GM12865 (cell line): ENCODE measurements at regions not wholly inside any gene's neighbourhood (a gene's known extent, or its start where the extent isn't known, plus 50 kb on each side); places are given as distances from the start of the nearest gene placed in this dataset.

Experiments used
- DNase-seq: peaks from one replicate; pipeline ENCODE4 v3.0.0; 2010; ENCODE audit warnings: low read depth
- H3K4me3 ChIP-seq: 2 replicates; pipeline ENCODE4 v1.5.1; 2011; ENCODE audit warnings: mild to moderate bottlenecking, low read depth, low read length, control low read depth
- CTCF ChIP-seq: IDR thresholded peaks from 2 replicates; pipeline ENCODE4 v1.5.1; 2011; ENCODE audit warnings: low read length, control low read depth, low read depth, inconsistent platforms; ENCODE audit not compliant: insufficient read depth; ENCODE audit errors: missing control alignments

DNA sequence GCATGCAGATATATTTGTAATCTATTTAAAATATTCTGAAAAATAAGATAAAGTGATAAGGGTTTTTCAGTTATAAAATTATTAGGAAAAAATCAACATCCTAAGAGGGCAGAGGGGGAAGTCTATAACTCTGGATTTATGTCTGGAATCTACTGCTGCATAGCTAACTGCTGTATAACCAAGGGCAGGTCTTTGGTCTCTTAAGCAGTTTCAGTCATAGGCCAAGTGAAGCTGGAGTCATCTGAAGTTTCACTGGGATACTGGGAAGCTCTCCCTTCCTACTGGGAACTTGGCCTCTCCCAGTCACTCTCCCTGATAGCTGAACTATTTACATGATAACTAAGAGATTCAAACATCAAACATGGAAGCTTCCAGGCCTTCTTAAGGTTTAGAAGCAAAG lies 1409.9 kb upstream of the PCDH7 start:
- H3K4me3 ChIP-seq: no peak overlapping the region
- DNase-seq: no peak
- no peak for TF ChIP-seq CTCF

- DNase-seq: no peak
- H3K4me3 ChIP-seq: no peak overlapping the region
- no peak for TF ChIP-seq CTCF
Observed at GRCh38 chr4:29311247-29311646, 1408.9 kb upstream of the PCDH7 start.

DNA sequence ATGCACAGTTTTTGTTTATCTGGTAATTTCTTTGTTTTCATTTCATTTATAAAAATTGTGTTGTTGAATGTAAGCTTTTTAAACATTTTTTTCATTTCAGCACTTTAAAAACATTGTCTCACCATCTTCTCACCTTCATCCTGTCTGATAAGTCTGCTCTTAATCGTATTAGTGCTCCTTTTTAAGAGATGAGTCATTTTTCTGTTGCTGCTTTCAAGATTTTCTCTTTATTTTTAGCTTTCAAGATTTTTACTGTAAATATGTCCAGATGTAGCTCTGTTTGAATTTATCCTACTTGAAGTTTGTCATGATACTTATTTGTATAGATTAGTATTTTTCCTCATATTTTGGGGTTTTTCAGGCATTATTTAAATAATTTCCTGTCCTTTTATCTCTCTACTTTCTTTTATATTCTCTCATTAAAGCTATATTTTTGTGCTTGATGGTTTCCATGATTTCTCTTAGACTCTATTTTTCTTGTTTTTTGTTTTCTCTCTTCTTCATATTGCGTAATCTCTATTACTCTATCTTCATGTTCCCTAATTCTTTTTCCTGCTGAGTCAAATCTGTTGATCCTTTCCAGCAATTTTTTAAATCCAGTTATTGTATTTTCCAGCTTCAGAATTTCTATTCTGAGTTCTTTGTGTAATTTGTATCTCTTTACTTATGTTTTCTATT lies 1400.4 kb upstream of the PCDH7 start:
- no peak overlapping the region for H3K4me3 ChIP-seq
- no peak for DNase-seq
- no peak for TF ChIP-seq CTCF

GRCh38 chr4:29320947-29321620 lies 1399.1 kb upstream of the PCDH7 start:
- TF ChIP-seq CTCF: no peak
- no peak for DNase-seq
- no peak overlapping the region for H3K4me3 ChIP-seq

DNA sequence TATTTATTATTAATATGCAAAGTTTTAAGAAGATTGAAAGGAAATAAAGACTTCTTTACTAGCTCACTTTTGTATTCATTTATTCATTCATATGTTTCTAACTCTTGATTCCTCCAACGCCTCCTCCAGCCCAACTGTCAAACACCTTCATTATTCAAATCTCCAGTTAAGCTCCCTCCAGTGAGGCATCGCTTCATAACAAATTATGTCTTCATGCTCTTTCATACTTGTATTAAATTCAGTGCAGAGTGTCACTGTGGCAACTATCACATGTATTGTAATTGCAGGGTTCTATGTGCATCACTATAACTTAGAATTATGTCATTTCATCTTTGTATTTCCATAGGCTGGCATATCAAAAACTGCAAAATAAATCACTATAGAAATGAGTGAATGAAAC lies 1394.2 kb upstream of the PCDH7 start:
- H3K4me3 ChIP-seq: no peak overlapping the region
- no peak for TF ChIP-seq CTCF
- no peak for DNase-seq

DNA sequence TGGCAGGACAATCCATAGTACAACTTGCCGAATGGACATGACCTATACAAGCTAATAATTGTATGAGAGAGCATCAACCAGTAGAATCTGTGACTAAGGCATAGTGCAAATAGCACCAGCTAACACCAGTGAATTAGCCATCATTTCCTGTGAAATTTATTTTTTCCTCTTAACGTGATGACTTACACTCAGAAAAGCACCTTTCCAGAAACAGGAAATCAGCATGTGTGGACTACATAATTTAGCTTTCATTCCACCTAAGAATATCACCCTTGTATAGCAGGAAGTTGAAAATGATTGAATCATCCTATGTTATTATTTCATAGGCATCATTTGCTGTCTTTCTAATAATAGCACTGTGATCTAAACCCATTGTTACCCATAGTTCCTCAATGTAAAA lies 1393.4 kb upstream of the PCDH7 start:
- no peak for DNase-seq
- no peak overlapping the region for H3K4me3 ChIP-seq
- TF ChIP-seq CTCF: no peak

GRCh38 chr4:29336861-29337260 lies 1383.3 kb upstream of the PCDH7 start:
- TF ChIP-seq CTCF: no peak
- no peak for DNase-seq

More at GRCh38 chr4:29336861-29337260, 1383.3 kb upstream of the PCDH7 start:
- no peak overlapping the region for H3K4me3 ChIP-seq
